HG02973 (cell line): ENCODE measurements at regions not wholly inside any gene's neighbourhood (a gene's known extent, or its start where the extent isn't known, plus 50 kb on each side); places are given as distances from the start of the nearest gene placed in this dataset.
"Not testable (repeated sequence)": the region's sequence is repeated elsewhere in the genome, so short reads cannot be mapped to it uniquely, and the experiment has no call there.

Experiments
- ATAC-seq: cut with Tn5 transposase; IDR thresholded peaks from one replicate; pipeline ENCODE4 v1.9.1; 2021; ENCODE audit warnings: moderate library complexity; ENCODE audit not compliant: unreplicated experiment

- ATAC-seq: no peak
These were observed 1490.0 kb upstream of the GBE1 start for GRCh38 chr3:83251490-83251889.

GRCh38 chr3:83250613-83251012 is 1489.2 kb upstream of the GBE1 start:
- ATAC-seq: no peak

DNA sequence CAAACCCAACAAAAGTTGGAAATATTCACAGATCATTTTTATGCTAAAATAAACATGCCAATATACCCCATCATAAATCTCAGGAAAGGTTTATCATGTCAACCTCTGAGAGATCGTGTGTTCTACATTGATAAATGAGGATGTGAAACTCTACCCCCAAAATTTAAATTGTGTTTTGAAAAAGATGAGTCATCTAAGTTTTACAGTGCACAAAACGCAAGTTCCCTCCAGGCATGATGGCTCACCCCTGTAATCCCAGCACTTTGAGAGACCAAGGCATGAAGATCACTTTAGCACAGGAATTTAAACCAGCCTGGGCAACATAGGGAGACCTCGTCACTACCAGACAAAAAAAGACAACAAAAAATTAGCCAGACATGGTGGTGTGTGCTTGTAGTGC is 1487.0 kb upstream of the GBE1 start:
- ATAC-seq: no peak

DNA sequence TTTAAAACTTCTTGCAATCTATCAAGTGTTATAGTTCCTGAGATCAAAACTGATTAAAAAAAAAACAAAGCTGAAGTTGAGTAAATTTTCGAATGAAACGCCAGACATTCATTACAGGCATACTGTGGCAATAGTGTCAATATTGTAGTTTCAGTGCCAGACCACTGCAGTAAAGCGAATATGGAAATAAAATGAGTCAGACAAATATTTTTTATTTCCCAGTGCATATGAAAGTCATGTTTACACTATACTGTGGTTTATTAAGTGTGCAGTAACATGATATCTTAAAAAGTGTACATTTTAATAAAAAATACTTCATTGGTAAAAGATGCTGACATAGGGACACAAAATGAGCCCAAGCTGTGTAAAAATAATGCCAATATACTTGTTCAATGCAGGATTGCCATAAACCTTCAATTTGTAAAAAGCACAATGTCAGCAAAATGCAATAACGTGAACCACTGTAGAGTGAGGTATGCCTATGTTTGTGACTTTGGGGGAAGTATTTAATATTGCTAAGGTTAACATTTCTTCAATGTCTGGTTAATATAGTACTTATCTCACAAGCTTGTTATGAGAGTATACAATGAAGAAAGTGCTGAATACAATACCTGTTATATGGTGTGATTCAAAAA is 1473.9 kb upstream of the GBE1 start:
- no peak for ATAC-seq

- no peak for ATAC-seq
These were observed 1472.3 kb upstream of the GBE1 start for GRCh38 chr3:83233715-83234114.

DNA sequence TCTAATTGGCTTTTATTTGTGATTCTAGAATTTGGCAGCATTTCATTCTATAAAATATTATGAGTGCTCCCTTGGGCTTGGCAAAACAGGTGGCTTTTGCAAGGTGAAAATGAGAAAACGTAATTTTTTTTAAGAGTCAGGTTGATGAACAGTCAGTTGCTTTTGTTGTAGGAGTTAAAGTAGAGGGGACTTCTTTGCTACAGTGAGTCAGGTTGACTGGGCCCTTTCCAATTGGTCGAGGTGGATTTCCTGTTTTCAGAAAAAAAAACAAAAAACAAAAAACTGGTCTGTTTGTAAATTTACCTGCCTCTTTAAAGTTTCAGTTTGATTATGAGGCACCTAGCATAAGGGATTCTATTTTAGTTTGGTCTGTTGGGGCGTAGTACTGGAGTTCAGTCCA is 1469.4 kb upstream of the GBE1 start:
- ATAC-seq: no peak

DNA sequence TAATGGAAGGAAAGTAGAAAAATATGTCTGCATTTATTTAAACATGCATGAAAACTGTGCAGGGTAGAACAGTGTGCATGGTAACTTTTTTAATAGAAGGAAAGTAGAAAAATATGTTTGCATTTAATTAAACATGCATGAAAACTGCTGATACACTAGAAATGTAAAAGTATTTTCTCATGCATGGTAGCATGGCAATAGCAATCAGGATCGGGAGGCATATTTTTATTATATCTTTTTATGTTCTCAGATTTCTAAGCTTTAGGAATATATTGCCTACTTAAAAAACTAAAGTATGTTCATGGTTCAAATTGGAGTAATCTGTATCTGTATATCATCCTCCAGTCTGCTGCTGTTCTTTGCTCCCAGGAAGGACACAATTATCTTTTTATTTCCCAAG is 1468.9 kb upstream of the GBE1 start:
- no peak for ATAC-seq

- ATAC-seq: no peak
These were observed 1465.3 kb upstream of the GBE1 start for GRCh38 chr3:83226751-83227150.

- ATAC-seq: no peak
These were observed 1462.8 kb upstream of the GBE1 start for GRCh38 chr3:83224101-83224868.

DNA sequence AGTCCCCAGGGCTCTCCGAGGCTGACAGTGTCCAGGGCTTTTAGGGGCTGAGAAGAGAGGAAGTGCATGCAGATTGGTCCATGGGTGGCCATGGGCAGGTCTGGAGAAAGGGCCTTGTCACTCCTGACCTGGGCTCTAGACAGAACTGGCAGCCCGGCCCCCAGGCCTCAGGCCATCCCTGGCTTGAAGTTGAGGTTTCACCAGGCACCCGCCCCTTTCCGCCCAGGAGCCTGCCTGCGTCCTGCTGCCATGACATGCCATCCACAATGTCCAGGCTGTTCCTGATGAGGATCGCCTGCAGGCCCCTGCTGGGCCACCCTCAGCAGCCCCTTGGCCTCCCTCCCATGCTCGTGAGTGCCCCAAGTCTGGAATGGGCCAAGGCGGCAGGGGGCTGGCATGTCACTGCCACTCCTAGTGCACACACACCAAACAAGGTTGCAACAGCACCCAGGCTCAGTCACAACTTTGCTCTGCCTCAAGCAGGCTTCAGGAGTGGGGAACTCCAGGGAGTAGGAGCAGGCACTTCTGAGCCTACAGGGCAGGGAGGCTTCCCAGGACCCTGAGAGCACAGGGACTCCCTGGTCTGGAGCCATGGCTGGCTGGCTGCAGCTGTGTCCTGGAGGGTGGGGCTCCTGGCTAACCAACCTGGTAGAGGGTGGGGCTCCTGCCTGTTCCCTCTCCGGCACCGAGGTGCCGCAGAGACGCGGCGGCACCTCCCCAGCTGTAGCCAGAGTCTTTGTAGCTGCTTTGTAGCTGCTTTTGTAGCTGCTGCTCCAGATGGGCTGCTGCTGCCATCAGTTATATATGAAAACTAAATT is 1457.1 kb upstream of the GBE1 start:
- no peak for ATAC-seq

- not testable (repeated sequence) for ATAC-seq
These were observed 1456.2 kb upstream of the GBE1 start for GRCh38 chr3:83217595-83218118.

- no peak for ATAC-seq
These were observed 1455.6 kb upstream of the GBE1 start for GRCh38 chr3:83216919-83217594.

GRCh38 chr3:83195243-83195642 is 1433.8 kb upstream of the GBE1 start:
- ATAC-seq: no peak

DNA sequence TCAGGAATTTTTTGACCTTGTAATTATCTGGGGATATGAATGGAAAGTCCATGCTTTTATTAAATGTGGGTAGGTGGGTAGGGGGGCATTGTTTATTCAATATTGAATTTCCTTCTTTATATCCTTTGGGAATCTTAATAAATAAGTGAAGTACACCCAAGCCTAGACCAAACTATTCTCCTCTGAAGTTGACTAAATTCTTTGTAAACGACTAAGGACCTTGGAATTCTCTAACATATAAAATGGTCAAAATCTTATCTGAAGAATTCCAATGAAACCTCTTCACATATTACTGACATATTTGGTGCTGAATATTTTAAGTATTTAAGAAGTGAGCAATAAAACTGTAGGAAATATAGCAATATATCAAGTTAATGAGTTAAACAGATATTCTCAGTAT is 1432.1 kb upstream of the GBE1 start:
- no peak for ATAC-seq

- ATAC-seq: no peak
These were observed 1428.2 kb upstream of the GBE1 start for GRCh38 chr3:83189634-83190033.

GRCh38 chr3:83169473-83169872 is 1408.0 kb upstream of the GBE1 start:
- ATAC-seq: no peak

DNA sequence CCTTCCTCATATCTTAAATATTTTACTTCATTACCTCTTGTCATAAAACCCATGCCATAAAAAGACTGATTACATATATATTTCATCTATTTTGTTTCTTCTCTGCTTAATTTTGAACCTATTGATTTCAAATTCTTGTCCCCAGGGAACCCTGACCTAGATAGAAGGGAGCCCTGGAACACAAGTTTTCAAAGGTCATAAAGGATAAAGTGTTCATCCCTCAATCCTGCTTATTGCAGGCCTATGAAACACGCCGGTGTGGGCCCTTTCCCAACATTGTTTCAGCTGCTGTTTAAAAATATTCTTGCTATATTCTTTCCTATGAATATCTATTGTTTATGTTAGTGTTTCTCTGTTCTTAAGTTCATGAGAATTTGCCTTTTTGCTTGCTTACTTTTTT is 1389.5 kb upstream of the GBE1 start:
- ATAC-seq: no peak

DNA sequence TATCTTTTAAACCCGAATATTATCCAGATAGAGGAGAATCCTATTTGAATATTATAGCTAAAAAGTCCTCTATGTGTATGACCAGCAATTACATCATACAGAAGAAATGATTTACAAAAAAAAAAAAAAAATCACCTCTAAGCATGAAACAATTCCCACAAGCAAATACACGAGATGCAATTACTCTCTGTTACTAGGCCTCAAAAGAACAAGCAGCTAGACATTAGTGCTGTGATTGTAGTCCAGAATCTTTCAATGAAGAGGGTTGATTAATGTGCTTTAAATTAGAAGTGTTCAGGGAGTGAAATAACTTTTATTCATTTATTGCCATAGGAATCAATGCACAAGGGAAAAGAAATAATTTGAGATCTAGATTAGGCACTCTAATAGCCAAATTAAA is 1379.5 kb upstream of the GBE1 start:
- ATAC-seq: no peak

- no peak for ATAC-seq
These were observed 1369.8 kb upstream of the GBE1 start for GRCh38 chr3:83131236-83131635.

GRCh38 chr3:83122774-83123350 is 1361.4 kb upstream of the GBE1 start:
- ATAC-seq: no peak

GRCh38 chr3:83093222-83093572 is 1331.8 kb upstream of the GBE1 start:
- no peak for ATAC-seq
